OCI-LY1 (cell line): ENCODE measurements at regions not wholly inside any gene's neighbourhood (a gene's known extent, or its start where the extent isn't known, plus 50 kb on each side); places are given as distances from the start of the nearest gene placed in this dataset.

Source experiments
- EZH2 ChIP-seq: fragments of 200-600 bp; sonication (generic), shearing (Covaris generic); IDR thresholded peaks from 2 replicates; pipeline ENCODE4 v1.8.0; 2017; ENCODE audit warnings: borderline replicate concordance, mixed run types, mild to moderate bottlenecking, antibody characterized with exemption, low read length, moderate library complexity, mixed read lengths
- TF ChIP-seq, protein P1 (sequence below): fragments of 200-600 bp; sonication (generic), shearing (Covaris generic); IDR thresholded peaks from 2 replicates; pipeline ENCODE4 v1.5.1; 2017; ENCODE audit warnings: mild to moderate bottlenecking, antibody characterized with exemption, low read length, moderate library complexity, mixed read lengths

DNA sequence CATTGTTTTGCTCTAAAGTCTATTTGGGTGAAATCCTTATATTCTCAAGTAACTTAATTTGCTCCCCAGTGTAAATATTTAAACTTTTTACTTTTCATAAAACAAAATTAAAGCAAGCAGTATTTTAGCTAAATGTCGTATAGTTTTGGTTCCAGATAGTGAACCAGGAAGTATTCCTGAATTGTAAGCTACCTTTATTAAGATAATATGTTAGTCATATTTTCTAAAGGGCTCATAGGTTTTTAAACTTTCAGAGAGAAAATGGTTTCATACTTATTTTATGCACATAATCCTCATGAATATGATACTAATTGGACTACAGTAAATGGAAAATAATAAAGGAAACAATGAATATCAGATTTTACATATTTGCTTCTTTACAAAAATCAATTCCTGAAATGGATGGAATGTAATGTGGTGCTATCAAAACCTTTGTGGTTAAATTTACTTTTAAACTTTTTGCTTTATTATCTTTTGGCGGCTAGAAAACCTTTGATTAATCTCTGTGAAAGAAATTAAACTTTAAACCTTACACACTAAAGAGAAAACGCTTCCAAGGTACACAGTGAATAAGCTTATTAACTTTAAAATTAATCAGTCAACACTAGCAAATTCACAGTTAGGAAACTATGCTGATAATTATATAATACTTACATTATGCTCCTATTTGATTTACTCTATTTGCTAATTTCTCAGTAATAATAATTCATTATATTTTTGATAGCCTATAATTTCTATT lies 76.6 kb upstream of the RHOBTB1 start:
- TF ChIP-seq, protein P1, sequence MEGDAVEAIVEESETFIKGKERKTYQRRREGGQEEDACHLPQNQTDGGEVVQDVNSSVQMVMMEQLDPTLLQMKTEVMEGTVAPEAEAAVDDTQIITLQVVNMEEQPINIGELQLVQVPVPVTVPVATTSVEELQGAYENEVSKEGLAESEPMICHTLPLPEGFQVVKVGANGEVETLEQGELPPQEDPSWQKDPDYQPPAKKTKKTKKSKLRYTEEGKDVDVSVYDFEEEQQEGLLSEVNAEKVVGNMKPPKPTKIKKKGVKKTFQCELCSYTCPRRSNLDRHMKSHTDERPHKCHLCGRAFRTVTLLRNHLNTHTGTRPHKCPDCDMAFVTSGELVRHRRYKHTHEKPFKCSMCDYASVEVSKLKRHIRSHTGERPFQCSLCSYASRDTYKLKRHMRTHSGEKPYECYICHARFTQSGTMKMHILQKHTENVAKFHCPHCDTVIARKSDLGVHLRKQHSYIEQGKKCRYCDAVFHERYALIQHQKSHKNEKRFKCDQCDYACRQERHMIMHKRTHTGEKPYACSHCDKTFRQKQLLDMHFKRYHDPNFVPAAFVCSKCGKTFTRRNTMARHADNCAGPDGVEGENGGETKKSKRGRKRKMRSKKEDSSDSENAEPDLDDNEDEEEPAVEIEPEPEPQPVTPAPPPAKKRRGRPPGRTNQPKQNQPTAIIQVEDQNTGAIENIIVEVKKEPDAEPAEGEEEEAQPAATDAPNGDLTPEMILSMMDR, result no peak
- no peak for TF ChIP-seq EZH2
